RWPE2 (cell line): ENCODE measurements at regions not wholly inside any gene's neighbourhood (a gene's known extent, or its start where the extent isn't known, plus 50 kb on each side); places are given as distances from the start of the nearest gene placed in this dataset.

Source experiments
- ATAC-seq: fragments of 200-7000 bp; cut with Tn5 transposase; 3 replicates; pipeline ENCODE4 v1.9.1; 2021; ENCODE audit warnings: low read depth
- DNase-seq: peaks from one replicate; pipeline ENCODE4 v3.0.0-alpha.2; 2020; ENCODE audit warnings: low spot score
- H3K27ac ChIP-seq: fragments of 450-650 bp; 2 replicates; pipeline ENCODE4 v1.5.1; 2017; ENCODE audit warnings: mild to moderate bottlenecking; ENCODE audit not compliant: poor library complexity, severe bottlenecking
- H3K27me3 ChIP-seq: fragments of 250-450 bp; sonication (Bioruptor Pico); 2 replicates; pipeline ENCODE4 v1.5.1; 2021; ENCODE audit warnings: mild to moderate bottlenecking, moderate library complexity; ENCODE audit not compliant: insufficient read depth, poor library complexity, severe bottlenecking
- H3K36me3 ChIP-seq: fragments of 250-450 bp; sonication (Bioruptor Pico); 2 replicates; pipeline ENCODE4 v1.5.1; 2020; ENCODE audit warnings: low read depth, mild to moderate bottlenecking, moderate library complexity
- H3K4me1 ChIP-seq: fragments of 250-450 bp; sonication (Bioruptor Pico); 2 replicates; pipeline ENCODE4 v1.5.1; 2021; ENCODE audit warnings: mild to moderate bottlenecking, moderate library complexity; ENCODE audit not compliant: insufficient read depth, poor library complexity, severe bottlenecking
- H3K4me3 ChIP-seq: fragments of 250-450 bp; sonication (Bioruptor Pico); 2 replicates; pipeline ENCODE4 v1.5.1; 2021; ENCODE audit warnings: mild to moderate bottlenecking, moderate library complexity; ENCODE audit not compliant: severe bottlenecking
- H3K9me3 ChIP-seq: fragments of 250-450 bp; sonication (Bioruptor Pico); 2 replicates; pipeline ENCODE4 v1.5.1; 2021; ENCODE audit warnings: mild to moderate bottlenecking, moderate library complexity; ENCODE audit not compliant: severe bottlenecking
- TF ChIP-seq, protein P1 (sequence below): fragments of 450-650 bp; IDR thresholded peaks from one replicate; pipeline ENCODE4 v1.5.1; 2017; ENCODE audit warnings: mild to moderate bottlenecking, moderate library complexity; ENCODE audit not compliant: poor library complexity, severe bottlenecking

DNA sequence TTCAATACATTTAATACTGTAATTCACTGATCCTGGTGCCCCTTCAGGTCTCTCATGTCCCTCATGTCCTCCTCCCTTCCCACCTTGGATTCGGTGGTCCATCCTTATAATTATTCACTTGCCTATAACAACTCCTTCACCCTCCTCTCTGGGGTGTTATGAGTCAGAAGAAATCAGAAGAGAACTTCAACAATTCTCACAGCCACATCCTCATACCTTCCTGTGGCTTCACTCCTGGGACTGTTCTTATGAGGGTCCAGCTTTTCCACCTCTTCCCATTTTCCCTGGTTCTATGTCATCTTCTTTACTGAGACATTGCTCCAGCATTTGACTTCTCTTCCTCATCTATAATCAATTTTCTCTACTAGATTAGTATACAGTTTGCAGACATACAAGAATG lies 406.1 kb downstream of the NR2F1-AS1 start:
- ATAC-seq (no peak), DNase-seq (no peak)
- no peaks in the 10 kb centered on the region for H3K9me3 ChIP-seq
- no peaks in the 10 kb centered on the region for H3K27me3 ChIP-seq
- TF ChIP-seq, protein P1, sequence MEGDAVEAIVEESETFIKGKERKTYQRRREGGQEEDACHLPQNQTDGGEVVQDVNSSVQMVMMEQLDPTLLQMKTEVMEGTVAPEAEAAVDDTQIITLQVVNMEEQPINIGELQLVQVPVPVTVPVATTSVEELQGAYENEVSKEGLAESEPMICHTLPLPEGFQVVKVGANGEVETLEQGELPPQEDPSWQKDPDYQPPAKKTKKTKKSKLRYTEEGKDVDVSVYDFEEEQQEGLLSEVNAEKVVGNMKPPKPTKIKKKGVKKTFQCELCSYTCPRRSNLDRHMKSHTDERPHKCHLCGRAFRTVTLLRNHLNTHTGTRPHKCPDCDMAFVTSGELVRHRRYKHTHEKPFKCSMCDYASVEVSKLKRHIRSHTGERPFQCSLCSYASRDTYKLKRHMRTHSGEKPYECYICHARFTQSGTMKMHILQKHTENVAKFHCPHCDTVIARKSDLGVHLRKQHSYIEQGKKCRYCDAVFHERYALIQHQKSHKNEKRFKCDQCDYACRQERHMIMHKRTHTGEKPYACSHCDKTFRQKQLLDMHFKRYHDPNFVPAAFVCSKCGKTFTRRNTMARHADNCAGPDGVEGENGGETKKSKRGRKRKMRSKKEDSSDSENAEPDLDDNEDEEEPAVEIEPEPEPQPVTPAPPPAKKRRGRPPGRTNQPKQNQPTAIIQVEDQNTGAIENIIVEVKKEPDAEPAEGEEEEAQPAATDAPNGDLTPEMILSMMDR = no peak
- H3K27ac ChIP-seq = no peak overlapping the region
- H3K36me3 ChIP-seq = no peaks in the 10 kb centered on the region
- H3K4me1 ChIP-seq = no peaks in the 10 kb centered on the region
- H3K4me3 ChIP-seq = no peak overlapping the region

DNA sequence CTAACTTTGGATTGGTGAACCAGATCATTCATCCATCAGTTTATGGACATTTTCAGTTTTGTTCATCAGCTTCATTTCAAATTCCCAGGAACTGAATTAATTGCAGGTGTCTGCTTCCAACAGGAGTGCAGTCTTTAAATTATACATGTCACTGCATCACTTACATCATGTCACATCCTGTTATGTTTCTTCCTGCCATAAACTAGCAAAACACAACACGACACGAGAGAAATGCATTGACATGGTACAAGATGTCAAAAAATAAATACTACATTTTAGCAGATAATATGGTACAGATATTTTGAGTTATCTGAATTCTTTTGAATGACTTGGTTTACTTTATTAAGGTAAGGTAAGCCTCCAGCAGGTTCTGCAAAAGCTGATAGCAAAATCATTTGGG lies 415.5 kb downstream of the NR2F1-AS1 start:
- Histone ChIP-seq H3K4me1 (peaks cover 40% of the 10 kb centered on the region), H3K4me3 (no peak overlapping the region), H3K9me3 (no peaks in the 10 kb centered on the region), H3K36me3 (no peaks in the 10 kb centered on the region), H3K27me3 (no peaks in the 10 kb centered on the region), H3K27ac (peak overlapping the region; percentile 99)
- DNase-seq (no peak), ATAC-seq (no peak)
- TF ChIP-seq, protein P1 = no peak

DNA sequence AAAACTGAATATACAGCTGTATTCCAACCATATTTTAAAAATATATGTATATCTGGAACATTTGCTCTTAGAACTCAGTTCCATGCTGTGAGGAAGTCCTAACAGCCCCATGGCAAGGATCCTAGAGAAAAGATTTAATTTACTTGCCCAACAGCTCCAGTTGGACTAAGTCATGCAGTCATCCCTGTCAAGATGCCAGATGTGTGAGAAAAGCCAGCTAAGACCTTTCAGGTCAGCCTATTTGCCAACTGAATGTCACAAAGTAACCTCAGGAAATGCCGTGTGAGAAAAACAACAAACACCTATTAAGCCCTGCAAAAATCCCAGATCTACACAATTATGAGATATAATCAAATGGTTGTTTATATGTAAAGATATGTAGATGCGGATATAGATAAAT lies 416.3 kb downstream of the NR2F1-AS1 start:
- Histone ChIP-seq H3K36me3 (no peaks in the 10 kb centered on the region), H3K4me3 (no peak overlapping the region), H3K27ac (peak overlapping the region; percentile 99), H3K27me3 (no peaks in the 10 kb centered on the region), H3K9me3 (no peaks in the 10 kb centered on the region), H3K4me1 (peaks cover 40% of the 10 kb centered on the region)
- no peak for DNase-seq
- ATAC-seq = peak; percentile 28; the same call in 2 of the 3 replicates
- TF ChIP-seq, protein P1 = no peak

DNA sequence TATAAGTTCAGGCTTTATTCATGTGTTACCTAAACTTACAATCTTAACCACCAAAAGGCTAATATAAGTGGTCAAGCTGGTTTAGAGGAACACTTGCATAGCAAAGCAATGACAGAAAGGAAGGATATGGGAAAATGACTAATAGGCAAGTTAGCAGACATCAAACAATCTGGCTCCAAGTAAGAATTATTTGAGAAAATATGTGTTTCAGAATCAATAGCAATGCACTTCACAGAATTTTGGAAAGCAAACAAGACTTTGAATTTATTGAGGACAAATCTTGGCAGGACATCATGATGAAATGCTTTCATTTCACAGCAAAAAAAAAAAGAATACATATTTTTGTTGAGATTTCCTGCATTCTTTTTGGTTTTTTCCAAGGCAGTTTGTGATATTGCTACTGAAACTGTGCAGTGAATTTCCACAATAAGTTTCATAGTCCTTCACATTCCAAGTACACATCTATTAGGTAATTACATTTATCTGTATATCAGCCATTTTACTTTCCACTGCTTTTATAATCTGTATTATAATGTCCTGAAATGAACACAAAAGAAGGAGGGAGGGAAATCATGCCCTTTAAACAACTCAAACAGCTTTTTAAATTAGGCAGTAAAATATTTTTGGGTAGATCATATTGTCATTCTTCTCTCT lies 417.9 kb downstream of the NR2F1-AS1 start:
- peak; percentile 96 for ATAC-seq
- Histone ChIP-seq H3K27ac (peak overlapping the region; percentile 99), H3K4me1 (peaks cover 40% of the 10 kb centered on the region), H3K27me3 (no peaks in the 10 kb centered on the region), H3K9me3 (no peaks in the 10 kb centered on the region), H3K36me3 (no peaks in the 10 kb centered on the region), H3K4me3 (no peak overlapping the region)
- TF ChIP-seq, protein P1 = no peak
- DNase-seq = no peak
